ENCODE measurements at regions not wholly inside any gene's neighbourhood (a gene's known extent, or its start where the extent isn't known, plus 50 kb on each side); places are given as distances from the start of the nearest gene placed in this dataset.

DNA sequence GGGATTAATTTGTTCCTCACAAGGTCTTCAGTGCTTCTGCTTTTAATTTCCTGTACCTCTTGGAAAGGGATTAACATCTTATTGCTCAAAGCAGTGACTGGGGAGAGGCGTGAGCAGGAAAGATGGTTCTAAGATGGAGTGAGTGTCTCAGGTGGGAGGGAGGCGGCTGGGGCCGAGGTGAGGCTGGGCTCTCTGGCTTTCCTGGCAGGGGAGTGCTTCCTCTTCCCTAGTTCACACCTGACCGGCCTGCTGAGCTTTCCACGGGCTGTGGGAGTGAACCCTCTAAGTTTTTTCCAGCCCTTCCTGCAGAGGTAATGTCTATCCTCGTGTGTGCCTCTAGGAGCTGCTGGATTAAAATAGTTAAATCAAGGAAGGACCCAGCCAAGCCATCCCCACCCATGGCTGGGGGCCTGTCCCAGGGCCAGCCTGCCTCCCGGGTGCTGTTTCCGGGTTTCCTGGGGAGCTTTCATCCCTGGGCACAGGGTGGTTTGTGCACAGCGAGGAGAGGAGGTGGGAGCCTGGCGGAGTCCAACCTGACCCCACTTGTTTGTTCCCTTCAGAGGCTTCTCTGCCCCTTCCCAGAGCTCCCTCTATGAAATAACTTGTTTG, 179.1 kb downstream of the TFAP2C start:
- TF ChIP-seq, protein P1, sequence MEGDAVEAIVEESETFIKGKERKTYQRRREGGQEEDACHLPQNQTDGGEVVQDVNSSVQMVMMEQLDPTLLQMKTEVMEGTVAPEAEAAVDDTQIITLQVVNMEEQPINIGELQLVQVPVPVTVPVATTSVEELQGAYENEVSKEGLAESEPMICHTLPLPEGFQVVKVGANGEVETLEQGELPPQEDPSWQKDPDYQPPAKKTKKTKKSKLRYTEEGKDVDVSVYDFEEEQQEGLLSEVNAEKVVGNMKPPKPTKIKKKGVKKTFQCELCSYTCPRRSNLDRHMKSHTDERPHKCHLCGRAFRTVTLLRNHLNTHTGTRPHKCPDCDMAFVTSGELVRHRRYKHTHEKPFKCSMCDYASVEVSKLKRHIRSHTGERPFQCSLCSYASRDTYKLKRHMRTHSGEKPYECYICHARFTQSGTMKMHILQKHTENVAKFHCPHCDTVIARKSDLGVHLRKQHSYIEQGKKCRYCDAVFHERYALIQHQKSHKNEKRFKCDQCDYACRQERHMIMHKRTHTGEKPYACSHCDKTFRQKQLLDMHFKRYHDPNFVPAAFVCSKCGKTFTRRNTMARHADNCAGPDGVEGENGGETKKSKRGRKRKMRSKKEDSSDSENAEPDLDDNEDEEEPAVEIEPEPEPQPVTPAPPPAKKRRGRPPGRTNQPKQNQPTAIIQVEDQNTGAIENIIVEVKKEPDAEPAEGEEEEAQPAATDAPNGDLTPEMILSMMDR (IDR thresholded peaks at IDR 0.05), result no peak
- TF ChIP-seq EZH2 (IDR thresholded peaks at IDR 0.05), result no peak
